GM19035 (cell line): ENCODE measurements at regions not wholly inside any gene's neighbourhood (a gene's known extent, or its start where the extent isn't known, plus 50 kb on each side); places are given as distances from the start of the nearest gene placed in this dataset.
"Not testable (repeated sequence)": the region's sequence is repeated elsewhere in the genome, so short reads cannot be mapped to it uniquely, and the experiment has no call there.

Experiments used
- ATAC-seq: cut with Tn5 transposase; IDR thresholded peaks from one replicate; pipeline ENCODE4 v1.9.1; 2021; ENCODE audit not compliant: unreplicated experiment

- ATAC-seq = no peak
These were observed 354.0 kb downstream of the FLRT2 start for GRCh38 chr14:85883966-85884365.

DNA sequence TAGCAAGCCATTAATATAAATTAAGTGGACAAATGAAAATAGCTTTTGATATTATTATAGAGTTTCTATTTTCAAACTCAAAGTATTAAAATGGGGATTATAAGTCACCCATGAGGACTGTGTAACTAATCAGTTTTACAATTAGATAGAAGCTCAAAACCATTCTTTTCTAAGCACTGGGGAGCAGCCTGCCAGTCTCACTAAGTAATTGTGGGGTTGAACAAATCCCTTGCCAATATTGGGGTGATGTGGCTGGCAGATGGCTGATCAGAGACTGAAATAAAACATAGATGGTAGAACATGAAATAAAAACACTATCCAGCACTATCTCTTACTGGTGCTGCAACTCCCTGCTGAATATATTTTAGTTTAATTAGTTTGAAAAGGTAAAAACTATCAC lies 353.2 kb downstream of the FLRT2 start:
- ATAC-seq = no peak

- ATAC-seq = no peak
These were observed 352.0 kb downstream of the FLRT2 start for GRCh38 chr14:85881935-85882334.

DNA sequence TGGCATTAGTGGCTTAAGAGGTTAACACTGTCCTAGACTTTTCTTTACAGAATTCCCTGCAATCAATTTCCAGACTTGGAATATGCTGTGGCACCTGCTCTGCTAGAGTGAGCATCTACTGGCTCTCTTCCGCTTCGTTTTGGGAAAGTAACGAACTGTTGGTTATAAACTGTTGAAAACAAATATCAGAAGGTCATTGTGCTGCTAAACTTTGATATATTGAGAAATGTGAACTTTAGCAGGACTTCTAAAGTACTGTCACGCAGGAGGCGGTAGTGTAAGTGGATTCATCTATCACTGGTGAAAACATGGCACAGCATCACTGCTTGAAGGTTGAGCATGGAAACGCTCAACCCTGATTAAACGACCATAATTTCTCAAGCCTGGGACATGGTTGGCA lies 348.9 kb downstream of the FLRT2 start:
- no peak for ATAC-seq

DNA sequence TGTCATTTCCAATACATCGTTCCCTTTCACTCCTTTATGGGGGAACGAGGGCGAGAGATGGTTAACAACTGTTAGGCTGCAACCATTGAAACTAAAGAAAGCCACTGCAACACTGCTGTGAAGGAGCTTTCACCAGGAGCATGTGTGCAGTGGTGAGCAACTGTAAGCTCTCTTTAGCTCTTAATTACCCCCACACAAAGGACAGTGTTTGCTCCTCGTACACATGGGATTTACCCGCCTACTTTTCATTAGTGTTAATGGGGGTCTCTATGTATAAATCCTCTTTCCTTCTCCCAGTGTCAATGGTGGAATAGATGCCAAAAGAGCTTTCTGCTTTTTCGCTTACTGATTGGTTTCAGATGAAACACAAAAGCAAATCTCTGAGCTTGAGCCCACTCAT lies 343.1 kb downstream of the FLRT2 start:
- ATAC-seq = no peak

GRCh38 chr14:85867450-85867849 lies 337.5 kb downstream of the FLRT2 start:
- no peak for ATAC-seq

DNA sequence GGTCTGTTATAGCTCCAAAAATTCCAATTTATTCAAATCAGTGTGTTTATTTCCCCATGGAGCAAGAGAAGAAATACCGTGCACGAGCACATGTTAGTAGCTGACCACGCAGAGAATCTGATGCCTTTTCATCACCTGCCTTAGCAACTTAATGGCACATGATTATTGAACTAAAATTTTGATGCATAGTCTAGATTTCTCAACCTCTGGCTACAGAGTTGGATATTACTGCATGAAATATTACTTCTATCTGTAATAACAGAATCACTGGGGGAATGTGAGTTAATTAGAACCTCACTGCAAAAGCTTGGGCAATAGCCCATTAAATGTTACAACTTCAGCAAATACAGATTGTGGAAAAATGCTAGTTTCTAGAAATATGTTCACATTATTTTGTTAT lies 335.8 kb downstream of the FLRT2 start:
- ATAC-seq = no peak

- no peak for ATAC-seq
These were observed 328.7 kb downstream of the FLRT2 start for GRCh38 chr14:85858634-85859033.

- no peak for ATAC-seq
These were observed 326.5 kb downstream of the FLRT2 start for GRCh38 chr14:85856430-85856829.

DNA sequence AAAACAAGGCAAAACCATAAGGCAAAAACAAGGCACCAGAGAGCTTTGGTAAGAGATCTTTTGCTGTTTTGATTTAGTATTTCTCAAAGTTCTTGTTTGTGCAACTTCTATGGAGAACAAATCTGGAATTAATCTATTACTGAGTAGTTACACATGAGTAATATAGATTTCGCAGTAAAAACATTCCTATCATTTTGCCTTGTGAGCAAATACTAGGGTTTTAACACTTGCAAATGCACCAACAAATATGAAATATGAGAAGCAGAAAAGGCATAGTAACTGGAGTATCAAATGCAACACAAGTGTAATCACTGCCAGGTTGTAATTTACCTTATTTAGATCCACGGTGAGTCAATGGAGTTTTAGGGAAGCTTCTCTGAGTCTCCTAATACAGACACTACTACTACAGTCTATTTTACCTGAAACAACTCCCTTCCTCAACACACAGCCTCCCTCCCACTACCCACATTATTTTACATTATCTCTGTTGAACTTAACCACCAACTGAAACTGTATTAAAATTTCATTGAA lies 324.1 kb downstream of the FLRT2 start:
- no peak for ATAC-seq

DNA sequence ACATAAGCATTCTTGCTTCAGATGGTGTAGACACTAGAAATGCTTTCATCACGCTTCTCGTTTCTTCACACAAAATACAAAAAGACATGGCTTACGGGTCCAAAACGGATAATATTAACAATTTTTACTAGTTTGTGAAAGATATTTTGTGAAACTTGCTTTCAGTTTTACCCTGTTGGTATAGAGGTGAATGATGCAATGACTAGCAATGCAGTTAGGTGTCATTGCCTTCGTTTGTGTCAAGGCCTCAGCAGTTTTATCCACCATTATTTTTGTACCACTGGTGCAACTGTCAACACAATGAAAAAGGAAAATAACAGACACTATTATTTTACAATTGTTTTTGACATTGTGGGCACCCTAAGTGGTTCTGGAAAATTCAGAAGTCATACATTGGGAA lies 323.0 kb downstream of the FLRT2 start:
- no peak for ATAC-seq

GRCh38 chr14:85852123-85852522 lies 322.2 kb downstream of the FLRT2 start:
- not testable (repeated sequence) for ATAC-seq

- ATAC-seq = not testable (repeated sequence)
These were observed 300.6 kb downstream of the FLRT2 start for GRCh38 chr14:85830549-85830948.

DNA sequence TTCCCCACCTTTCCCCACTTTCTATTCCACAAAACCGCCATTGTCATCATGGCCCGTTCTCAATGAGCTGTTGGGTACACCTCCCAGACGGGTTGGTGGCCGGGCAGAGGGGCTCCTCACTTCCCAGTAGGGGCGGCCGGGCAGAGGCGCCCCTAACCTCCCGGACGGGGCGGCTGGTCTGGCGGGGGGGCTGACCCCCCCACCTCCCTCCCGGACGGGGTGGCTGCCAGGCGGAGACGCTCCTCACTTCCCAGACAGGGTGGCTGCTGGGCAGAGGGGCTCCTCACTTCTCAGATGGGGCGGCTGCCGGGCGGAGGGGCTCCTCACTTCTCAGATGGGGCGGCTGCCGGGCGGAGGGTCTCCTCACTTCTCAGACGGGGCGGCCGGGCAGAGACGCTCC lies 299.7 kb downstream of the FLRT2 start:
- not testable (repeated sequence) for ATAC-seq

DNA sequence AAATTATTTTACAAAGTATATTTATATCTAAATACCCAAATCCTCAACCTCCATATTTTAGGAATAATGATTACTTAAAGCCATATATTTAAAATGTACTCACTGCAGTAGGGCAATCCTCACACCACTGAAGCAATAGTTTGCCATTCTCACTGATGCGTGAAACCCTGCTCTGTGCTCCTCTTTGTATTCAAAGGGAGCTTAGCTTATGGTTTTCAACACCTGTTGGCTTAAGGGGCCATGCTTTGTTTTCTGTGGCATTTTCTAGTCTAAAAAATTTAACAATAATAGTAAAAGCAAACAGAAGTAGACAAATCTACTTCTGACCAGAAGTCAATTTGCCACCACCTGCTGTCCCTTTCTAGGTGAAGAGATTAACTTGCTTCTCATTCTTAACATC lies 294.6 kb downstream of the FLRT2 start:
- ATAC-seq = no peak

- no peak for ATAC-seq
These were observed 292.3 kb downstream of the FLRT2 start for GRCh38 chr14:85822236-85822635.

DNA sequence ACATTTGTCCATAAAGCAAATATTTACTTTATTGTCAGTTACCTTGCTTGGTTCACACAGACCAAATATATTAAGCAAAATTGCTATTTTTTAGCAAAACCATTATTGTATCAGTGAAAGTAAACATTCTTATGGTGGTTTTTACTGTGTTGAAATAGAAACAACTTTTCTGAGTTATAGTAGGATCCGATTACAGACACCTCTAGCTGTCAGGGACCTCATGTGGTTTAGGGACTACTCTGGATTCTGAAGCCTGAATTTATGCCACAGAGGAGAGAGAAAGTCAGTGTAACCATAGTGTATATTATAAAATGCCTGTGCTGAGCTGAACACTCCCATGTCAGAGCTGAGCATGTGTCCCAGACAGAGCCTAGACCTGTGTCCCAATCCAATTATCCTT lies 287.5 kb downstream of the FLRT2 start:
- no peak for ATAC-seq

GRCh38 chr14:85813040-85813439 lies 283.1 kb downstream of the FLRT2 start:
- ATAC-seq = no peak

GRCh38 chr14:85811340-85811739 lies 281.4 kb downstream of the FLRT2 start:
- no peak for ATAC-seq

DNA sequence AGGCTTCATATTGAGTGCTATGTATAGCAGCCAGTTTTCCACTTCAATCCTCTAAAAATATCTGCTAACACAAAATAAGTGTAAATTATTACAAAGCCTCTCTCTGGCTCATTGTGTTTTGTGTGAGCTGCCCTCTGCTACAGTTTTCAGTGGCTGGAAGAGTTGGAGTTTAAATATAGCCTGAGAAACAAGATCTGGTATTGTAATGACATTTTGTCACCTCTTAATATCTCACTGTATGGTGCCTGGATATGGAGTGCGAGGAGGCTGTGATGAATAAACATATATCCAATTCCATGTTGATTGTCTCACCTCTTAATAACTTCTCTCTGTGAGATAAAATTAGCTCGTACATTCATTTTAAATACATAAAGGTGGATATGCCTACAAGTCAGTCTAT lies 269.7 kb downstream of the FLRT2 start:
- ATAC-seq = no peak

DNA sequence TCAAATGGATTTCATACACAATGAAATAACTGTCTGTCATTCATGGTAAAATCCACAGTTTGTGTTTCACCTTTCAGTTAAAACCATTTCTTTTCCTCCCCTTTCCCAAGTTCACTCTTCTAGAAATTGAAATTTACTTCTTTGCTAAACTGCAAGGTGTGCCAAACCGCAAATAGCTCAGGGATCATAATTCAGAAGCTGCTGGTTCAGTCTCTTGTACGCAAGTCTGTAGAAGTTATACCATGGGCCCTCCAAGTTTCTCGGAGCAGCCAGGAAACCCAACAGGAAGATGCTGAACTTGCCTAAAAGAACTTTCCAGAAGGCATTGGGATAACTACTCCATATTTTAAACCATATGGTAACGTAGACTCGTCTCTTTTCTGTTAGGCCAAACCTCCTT lies 268.9 kb downstream of the FLRT2 start:
- no peak for ATAC-seq

GRCh38 chr14:85793533-85793932 lies 263.6 kb downstream of the FLRT2 start:
- no peak for ATAC-seq

DNA sequence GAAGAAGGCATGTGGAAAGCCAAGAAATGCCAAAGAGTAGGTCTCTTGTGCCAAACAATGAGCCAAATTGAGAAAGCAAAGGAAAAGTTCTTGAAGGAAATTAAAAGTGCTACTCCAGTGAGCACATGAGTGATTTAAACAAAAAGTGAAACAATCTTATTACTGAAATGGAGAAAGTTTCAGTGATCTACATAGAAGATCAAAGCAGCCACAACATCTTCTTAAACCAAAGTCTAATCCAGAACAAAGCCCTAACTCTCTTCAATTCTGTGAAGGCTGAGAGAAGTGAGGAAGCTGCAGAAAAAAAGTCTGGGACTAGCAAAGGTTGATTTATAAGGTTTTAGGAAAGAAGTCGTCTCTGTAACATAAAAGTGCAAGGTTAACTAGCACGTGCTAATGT lies 259.6 kb downstream of the FLRT2 start:
- ATAC-seq = no peak
